ENCODE measurements at regions not wholly inside any gene's neighbourhood (a gene's known extent, or its start where the extent isn't known, plus 50 kb on each side); places are given as distances from the start of the nearest gene placed in this dataset.

- POLR2A ChIA-PET: no interaction called here
- CTCF ChIA-PET: no interaction called here
- DNase-seq (ENCODE audit: extremely low spot score): no peak
- TF ChIP-seq PKNOX1 (IDR thresholded peaks at IDR 0.05): no peak
- no peak for TF ChIP-seq SP1 (IDR thresholded peaks at IDR 0.05)
- no peak for TF ChIP-seq ARNT (IDR thresholded peaks at IDR 0.05)
- no peak for TF ChIP-seq BHLHE40 (IDR thresholded peaks at IDR 0.05; ENCODE audit: borderline replicate concordance)
- no peak for TF ChIP-seq NFRKB (IDR thresholded peaks at IDR 0.05)
- TF ChIP-seq CTBP1 (IDR thresholded peaks at IDR 0.05; ENCODE audit: borderline replicate concordance): no peak
Measured at GRCh38 chr14:22194664-22195063, 394.4 kb downstream of the DAD1 start.

- POLR2A ChIA-PET: no interaction called here
- CTCF ChIA-PET: no interaction called here
- DNase-seq (ENCODE audit: extremely low spot score): no peak
- no peak for TF ChIP-seq FOXM1 (IDR thresholded peaks at IDR 0.05; ENCODE audit: borderline replicate concordance)
- no peak for TF ChIP-seq BHLHE40 (IDR thresholded peaks at IDR 0.05; ENCODE audit: borderline replicate concordance)
- TF ChIP-seq L3MBTL2 (conservative IDR thresholded peaks at IDR 0.05): no peak
- TF ChIP-seq FOXA1 (IDR thresholded peaks at IDR 0.05): no peak
- TF ChIP-seq ZNF384 (IDR thresholded peaks at IDR 0.05): no peak
- TF ChIP-seq LEF1 (IDR thresholded peaks at IDR 0.05; ENCODE audit: borderline replicate concordance): no peak
- no peak for TF ChIP-seq TARDBP (IDR thresholded peaks at IDR 0.05)
- no peak for TF ChIP-seq HDGF (IDR thresholded peaks at IDR 0.05; ENCODE audit: borderline replicate concordance)
- TF ChIP-seq PKNOX1 (IDR thresholded peaks at IDR 0.05): no peak
- TF ChIP-seq NFRKB (IDR thresholded peaks at IDR 0.05): no peak
- TF ChIP-seq FOXK2 (IDR thresholded peaks at IDR 0.05): no peak
- TF ChIP-seq SP1 (IDR thresholded peaks at IDR 0.05): no peak
- no peak for TF ChIP-seq ELF4 (IDR thresholded peaks at IDR 0.05)
- no peak for TF ChIP-seq ARNT (IDR thresholded peaks at IDR 0.05)
- no peak for TF ChIP-seq CTBP1 (IDR thresholded peaks at IDR 0.05; ENCODE audit: borderline replicate concordance)
- no peak for TF ChIP-seq SUZ12 (IDR thresholded peaks at IDR 0.05)
Measured at GRCh38 chr14:22190411-22191191, 398.4 kb downstream of the DAD1 start.

- POLR2A ChIA-PET: no interaction called here
- no peak for DNase-seq (ENCODE audit: extremely low spot score)
- no peak for TF ChIP-seq CTBP1 (IDR thresholded peaks at IDR 0.05; ENCODE audit: borderline replicate concordance)
- TF ChIP-seq NFRKB (IDR thresholded peaks at IDR 0.05): no peak
- TF ChIP-seq LEF1 (IDR thresholded peaks at IDR 0.05; ENCODE audit: borderline replicate concordance): no peak
- no peak for TF ChIP-seq BHLHE40 (IDR thresholded peaks at IDR 0.05; ENCODE audit: borderline replicate concordance)
- no peak for TF ChIP-seq SUZ12 (IDR thresholded peaks at IDR 0.05)
- no peak for TF ChIP-seq ARNT (IDR thresholded peaks at IDR 0.05)
- CTCF ChIA-PET: no interaction called here
Measured at GRCh38 chr14:22189881-22190280, 399.1 kb downstream of the DAD1 start.

GRCh38 chr14:22188318-22188717 is 400.7 kb downstream of the DAD1 start:
- DNase-seq (ENCODE audit: extremely low spot score): no peak
- TF ChIP-seq ZNF384 (IDR thresholded peaks at IDR 0.05) (no peak), TARDBP (IDR thresholded peaks at IDR 0.05) (no peak), L3MBTL2 (conservative IDR thresholded peaks at IDR 0.05) (no peak), SUZ12 (IDR thresholded peaks at IDR 0.05) (no peak), BHLHE40 (IDR thresholded peaks at IDR 0.05; ENCODE audit: borderline replicate concordance) (no peak), PKNOX1 (IDR thresholded peaks at IDR 0.05) (no peak), FOXA1 (IDR thresholded peaks at IDR 0.05) (no peak), ELF4 (IDR thresholded peaks at IDR 0.05) (no peak), FOXM1 (IDR thresholded peaks at IDR 0.05; ENCODE audit: borderline replicate concordance) (no peak), LEF1 (IDR thresholded peaks at IDR 0.05; ENCODE audit: borderline replicate concordance) (no peak), HDGF (IDR thresholded peaks at IDR 0.05; ENCODE audit: borderline replicate concordance) (no peak), ARNT (IDR thresholded peaks at IDR 0.05) (no peak), CTBP1 (IDR thresholded peaks at IDR 0.05; ENCODE audit: borderline replicate concordance) (no peak), NFRKB (IDR thresholded peaks at IDR 0.05) (no peak)
- ChIA-PET CTCF (no interaction called here), POLR2A (no interaction called here)

- POLR2A ChIA-PET: no interaction called here
- DNase-seq (ENCODE audit: extremely low spot score): no peak
- TF ChIP-seq ELF4 (IDR thresholded peaks at IDR 0.05) (no peak), FOXK2 (IDR thresholded peaks at IDR 0.05) (no peak), ZNF384 (IDR thresholded peaks at IDR 0.05) (no peak), LEF1 (IDR thresholded peaks at IDR 0.05; ENCODE audit: borderline replicate concordance) (no peak), NFRKB (IDR thresholded peaks at IDR 0.05) (no peak), L3MBTL2 (conservative IDR thresholded peaks at IDR 0.05) (no peak), ARNT (IDR thresholded peaks at IDR 0.05) (no peak), SUZ12 (IDR thresholded peaks at IDR 0.05) (no peak), PKNOX1 (IDR thresholded peaks at IDR 0.05) (no peak), BHLHE40 (IDR thresholded peaks at IDR 0.05; ENCODE audit: borderline replicate concordance) (no peak), CTBP1 (IDR thresholded peaks at IDR 0.05; ENCODE audit: borderline replicate concordance) (no peak), TARDBP (IDR thresholded peaks at IDR 0.05) (no peak), FOXM1 (IDR thresholded peaks at IDR 0.05; ENCODE audit: borderline replicate concordance) (no peak), SP1 (IDR thresholded peaks at IDR 0.05) (no peak), HDGF (IDR thresholded peaks at IDR 0.05; ENCODE audit: borderline replicate concordance) (no peak), FOXA1 (IDR thresholded peaks at IDR 0.05) (no peak)
- CTCF ChIA-PET: interaction anchor here (1.5 kb wide), 1 partner anchor 15 kb away, joined by 8 read pairs; no protein-coding TSS in a partner anchor
Measured at GRCh38 chr14:22185789-22186188, 403.2 kb downstream of the DAD1 start.

All from HEK293T (cell line).